ENCODE measurements at regions not wholly inside any gene's neighbourhood (a gene's known extent, or its start where the extent isn't known, plus 50 kb on each side); places are given as distances from the start of the nearest gene placed in this dataset.

DNA sequence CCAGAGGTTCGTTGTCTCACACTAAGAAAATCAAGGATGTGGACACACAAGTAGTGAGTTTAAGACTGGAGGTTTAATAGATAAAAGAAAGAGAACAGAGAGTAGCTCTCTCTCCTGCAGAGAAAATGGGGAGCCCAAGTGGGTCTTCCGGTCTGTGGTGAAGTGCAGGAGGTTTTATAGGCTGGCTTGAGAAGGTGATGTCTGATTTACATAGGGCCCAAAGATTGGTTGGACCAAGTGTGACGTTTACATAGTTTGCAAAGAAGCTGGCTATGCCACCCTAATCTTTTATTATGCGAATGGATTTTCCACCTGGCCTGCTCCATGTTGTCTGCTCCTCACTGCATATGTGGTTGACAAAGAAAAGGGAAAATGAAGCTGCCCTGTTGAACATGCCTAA, 430.4 kb upstream of the TRIB2 start:
- H3K9ac ChIP-seq (ENCODE audit: low read depth in 2 of 2, low read length in 2 of 2): no peak overlapping the region
- no peak for DNase-seq
- H3K36me3 ChIP-seq: no peaks in the 10 kb centered on the region
- H3K4me1 ChIP-seq: no peaks in the 10 kb centered on the region
- no peaks in the 10 kb centered on the region for H3K9me3 ChIP-seq
- intact Hi-C loops (cut with DNase I): no loop called here
- no peak overlapping the region for H3K27ac ChIP-seq
- TF ChIP-seq, protein P1, sequence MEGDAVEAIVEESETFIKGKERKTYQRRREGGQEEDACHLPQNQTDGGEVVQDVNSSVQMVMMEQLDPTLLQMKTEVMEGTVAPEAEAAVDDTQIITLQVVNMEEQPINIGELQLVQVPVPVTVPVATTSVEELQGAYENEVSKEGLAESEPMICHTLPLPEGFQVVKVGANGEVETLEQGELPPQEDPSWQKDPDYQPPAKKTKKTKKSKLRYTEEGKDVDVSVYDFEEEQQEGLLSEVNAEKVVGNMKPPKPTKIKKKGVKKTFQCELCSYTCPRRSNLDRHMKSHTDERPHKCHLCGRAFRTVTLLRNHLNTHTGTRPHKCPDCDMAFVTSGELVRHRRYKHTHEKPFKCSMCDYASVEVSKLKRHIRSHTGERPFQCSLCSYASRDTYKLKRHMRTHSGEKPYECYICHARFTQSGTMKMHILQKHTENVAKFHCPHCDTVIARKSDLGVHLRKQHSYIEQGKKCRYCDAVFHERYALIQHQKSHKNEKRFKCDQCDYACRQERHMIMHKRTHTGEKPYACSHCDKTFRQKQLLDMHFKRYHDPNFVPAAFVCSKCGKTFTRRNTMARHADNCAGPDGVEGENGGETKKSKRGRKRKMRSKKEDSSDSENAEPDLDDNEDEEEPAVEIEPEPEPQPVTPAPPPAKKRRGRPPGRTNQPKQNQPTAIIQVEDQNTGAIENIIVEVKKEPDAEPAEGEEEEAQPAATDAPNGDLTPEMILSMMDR (IDR thresholded peaks at IDR 0.05): no peak
- H3K4me3 ChIP-seq: no peak overlapping the region
- no peaks in the 10 kb centered on the region for H3K27me3 ChIP-seq

DNA sequence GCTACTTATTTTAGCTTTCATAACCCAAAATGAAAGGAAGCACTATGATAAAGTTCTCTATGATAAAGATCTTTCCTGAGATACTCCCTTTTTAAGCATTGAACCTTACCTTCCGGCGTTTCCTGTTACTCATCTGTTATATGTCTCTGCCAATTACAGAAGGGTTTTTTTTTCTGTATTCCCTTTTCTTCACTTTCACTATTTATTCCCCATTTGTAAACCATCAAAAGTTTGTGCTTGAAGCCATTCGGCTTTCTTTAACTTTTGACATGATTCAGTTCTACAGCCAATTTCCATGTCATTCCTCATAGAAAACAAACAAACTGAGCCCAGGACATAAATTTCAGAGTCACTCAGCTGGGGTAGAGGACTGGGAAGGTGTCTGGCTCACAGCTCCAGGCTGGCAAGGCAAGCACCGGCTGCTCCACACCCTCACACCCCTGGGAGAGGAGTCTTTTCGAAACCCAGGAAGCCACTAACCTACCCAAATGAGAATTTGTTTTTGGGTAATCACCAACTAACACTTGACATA, 429.4 kb upstream of the TRIB2 start:
- Histone ChIP-seq H3K4me3 (no peak overlapping the region), H3K4me1 (no peaks in the 10 kb centered on the region), H3K9me3 (no peaks in the 10 kb centered on the region), H3K27ac (no peak overlapping the region), H3K9ac (ENCODE audit: low read depth in 2 of 2, low read length in 2 of 2) (no peak overlapping the region), H3K36me3 (no peaks in the 10 kb centered on the region), H3K27me3 (no peaks in the 10 kb centered on the region)
- TF ChIP-seq, protein P1 (IDR thresholded peaks at IDR 0.05): no peak
- intact Hi-C loops (cut with DNase I): no loop called here
- DNase-seq: no peak

DNA sequence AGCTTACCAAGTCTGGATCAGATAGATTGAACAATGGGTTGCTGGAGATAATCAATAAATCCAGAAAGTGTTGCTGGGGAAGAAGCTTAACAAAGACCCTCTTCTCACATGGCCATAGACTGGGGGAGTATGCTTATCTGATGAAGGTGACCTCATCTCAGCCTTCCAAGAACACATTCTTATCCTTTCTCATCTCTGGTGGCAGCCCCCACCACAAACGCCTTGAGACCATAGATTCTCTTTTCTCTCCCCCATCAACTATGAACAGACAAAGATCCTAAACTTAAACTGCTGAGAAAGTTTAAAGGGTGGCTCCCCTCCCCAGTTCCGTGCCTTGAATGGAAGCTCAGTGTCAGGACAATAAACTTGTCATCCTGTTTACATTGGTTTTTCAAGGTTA, 428.7 kb upstream of the TRIB2 start:
- intact Hi-C loops (cut with DNase I): no loop called here
- H3K27me3 ChIP-seq: no peaks in the 10 kb centered on the region
- no peaks in the 10 kb centered on the region for H3K9me3 ChIP-seq
- DNase-seq: no peak
- H3K9ac ChIP-seq (ENCODE audit: low read depth in 2 of 2, low read length in 2 of 2): no peak overlapping the region
- H3K27ac ChIP-seq: no peak overlapping the region
- no peaks in the 10 kb centered on the region for H3K4me1 ChIP-seq
- TF ChIP-seq, protein P1 (IDR thresholded peaks at IDR 0.05): no peak
- no peak overlapping the region for H3K4me3 ChIP-seq
- H3K36me3 ChIP-seq: no peaks in the 10 kb centered on the region

DNA sequence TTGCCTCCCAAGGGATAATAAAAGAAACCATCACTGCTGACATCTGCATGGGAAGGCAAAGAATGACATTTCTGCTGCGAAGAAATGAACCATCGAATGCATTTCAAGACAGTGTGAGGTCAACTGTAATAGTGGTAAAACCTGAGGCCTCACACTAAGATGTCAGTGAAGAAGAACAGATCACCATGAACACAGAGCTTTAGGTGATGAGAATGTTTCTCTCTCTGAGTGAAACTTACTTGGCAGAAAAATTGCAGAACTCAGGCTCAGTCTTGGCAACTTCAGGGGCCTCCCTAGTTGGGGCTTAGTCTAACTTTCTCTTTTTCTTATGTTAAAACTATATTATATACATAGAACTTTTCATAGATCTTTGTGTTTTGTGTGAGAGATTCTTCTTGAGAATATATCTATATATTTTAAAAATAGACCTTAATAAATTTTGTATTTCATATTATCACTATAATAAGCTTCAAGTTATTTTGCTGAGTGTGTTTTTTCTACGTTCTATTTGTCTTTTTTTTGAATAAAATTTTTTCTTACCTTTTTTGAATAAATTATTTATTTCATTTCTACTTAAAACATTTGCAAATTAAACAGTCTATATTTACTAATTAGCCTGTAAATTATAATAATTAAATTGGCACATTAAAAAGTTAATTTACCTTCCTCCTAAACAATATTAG, 427.5 kb upstream of the TRIB2 start:
- Histone ChIP-seq H3K36me3 (no peaks in the 10 kb centered on the region), H3K9ac (ENCODE audit: low read depth in 2 of 2, low read length in 2 of 2) (no peak overlapping the region), H3K4me3 (no peak overlapping the region), H3K9me3 (no peaks in the 10 kb centered on the region), H3K4me1 (no peaks in the 10 kb centered on the region), H3K27ac (no peak overlapping the region), H3K27me3 (no peaks in the 10 kb centered on the region)
- TF ChIP-seq, protein P1 (IDR thresholded peaks at IDR 0.05): no peak
- DNase-seq: no peak
- intact Hi-C loops (cut with DNase I): no loop called here

DNA sequence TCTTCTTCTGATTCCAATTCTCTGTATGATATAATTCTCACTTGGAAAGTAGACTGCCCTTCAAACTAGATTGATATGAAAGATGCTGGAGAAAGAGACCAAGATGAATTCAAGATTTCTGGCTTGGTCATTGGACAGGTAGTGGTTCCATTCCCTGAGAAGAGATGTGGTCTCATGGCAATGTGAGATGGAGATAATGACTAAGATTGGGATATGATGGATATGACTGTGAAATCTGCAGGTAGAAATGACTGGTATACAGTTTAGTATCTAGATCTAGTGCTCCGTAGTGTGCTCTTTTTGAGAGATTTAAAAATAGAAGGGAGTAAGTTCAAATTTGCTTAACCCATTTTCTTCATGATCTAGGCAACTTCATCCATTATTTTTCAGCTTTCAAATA, 425.4 kb upstream of the TRIB2 start:
- DNase-seq: no peak
- Histone ChIP-seq H3K36me3 (no peaks in the 10 kb centered on the region), H3K4me1 (no peaks in the 10 kb centered on the region), H3K27me3 (no peaks in the 10 kb centered on the region), H3K9ac (ENCODE audit: low read depth in 2 of 2, low read length in 2 of 2) (no peak overlapping the region), H3K4me3 (no peak overlapping the region), H3K27ac (no peak overlapping the region), H3K9me3 (no peaks in the 10 kb centered on the region)
- intact Hi-C loops (cut with DNase I): no loop called here
- TF ChIP-seq, protein P1 (IDR thresholded peaks at IDR 0.05): no peak

Data from colonic mucosa (tissue), 4 donors.